T-helper 1 cell treated with Interleukin-12 subunit alpha and Interleukin-12 subunit beta and Interleukin-4 antibody, amounts not matched to agents 30 μg/mL and 1 μg/mL, for 36 hours (primary cell): ENCODE measurements at regions not wholly inside any gene's neighbourhood (a gene's known extent, or its start where the extent isn't known, plus 50 kb on each side); places are given as distances from the start of the nearest gene placed in this dataset.

Experiments
- H3K27ac Mint-ChIP-seq: one replicate; pipeline ENCODE4 v1.8.0; 2021; ENCODE audit warnings: mild to moderate bottlenecking, mixed read lengths
- H3K27me3 Mint-ChIP-seq: one replicate; pipeline ENCODE4 v1.8.0; 2021; ENCODE audit warnings: low read depth, mixed read lengths
- H3K36me3 Mint-ChIP-seq: one replicate; pipeline ENCODE4 v1.8.0; 2021; ENCODE audit warnings: low read depth, mixed read lengths
- H3K4me1 Mint-ChIP-seq: one replicate; pipeline ENCODE4 v1.8.0; 2021; ENCODE audit warnings: low read depth, mixed read lengths
- H3K4me3 Mint-ChIP-seq: one replicate; pipeline ENCODE4 v1.8.0; 2021; ENCODE audit warnings: mild to moderate bottlenecking, moderate library complexity, mixed read lengths
- H3K9me3 Mint-ChIP-seq: one replicate; pipeline ENCODE4 v1.8.0; 2021; ENCODE audit warnings: mixed read lengths

GRCh38 chr1:169053196-169053595 is 53.3 kb upstream of the ATP1B1 start:
- peaks cover 5% of the 10 kb centered on the region for H3K27me3 Mint-ChIP-seq
- no peak overlapping the region for H3K27ac Mint-ChIP-seq
- H3K36me3 Mint-ChIP-seq: no peaks in the 10 kb centered on the region
- H3K9me3 Mint-ChIP-seq: no peaks in the 10 kb centered on the region
- peaks cover 18% of the 10 kb centered on the region for H3K4me1 Mint-ChIP-seq
- no peak overlapping the region for H3K4me3 Mint-ChIP-seq
